GM12891 (cell line): ENCODE measurements at regions not wholly inside any gene's neighbourhood (a gene's known extent, or its start where the extent isn't known, plus 50 kb on each side); places are given as distances from the start of the nearest gene placed in this dataset.

Source experiments
- POLR2A ChIP-seq: IDR thresholded peaks from 2 replicates; pipeline ENCODE4 v1.6.1; 2011; ENCODE audit warnings: low read depth, low read length, control low read depth
- POLR2AphosphoS5 ChIP-seq: IDR thresholded peaks from 2 replicates; pipeline ENCODE4 v1.6.1; 2011; ENCODE audit warnings: low read depth, low read length, control low read depth

DNA sequence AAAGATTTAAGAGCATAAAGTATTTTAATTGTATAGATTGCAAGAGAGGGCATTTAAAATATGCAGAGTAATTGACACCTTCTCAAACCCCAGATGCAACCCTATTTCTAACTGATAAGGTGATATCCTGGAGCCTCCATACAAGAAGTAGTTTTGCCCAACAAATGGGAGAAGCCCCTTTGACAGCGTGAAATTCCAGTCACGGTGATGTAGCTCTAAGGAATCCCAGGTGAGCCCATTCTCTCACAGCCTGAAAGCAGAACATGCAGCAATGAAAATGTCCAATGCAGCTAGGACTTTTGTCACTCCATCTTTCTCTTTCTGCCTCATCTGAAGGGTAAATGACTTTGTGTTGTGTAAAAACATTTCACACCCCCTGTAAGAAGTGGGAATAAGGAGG lies 96.4 kb downstream of the TMEM212 start:
- TF ChIP-seq POLR2A: no peak
- TF ChIP-seq POLR2AphosphoS5: no peak
